IMR-90 (cell line): ENCODE measurements at regions not wholly inside any gene's neighbourhood (a gene's known extent, or its start where the extent isn't known, plus 50 kb on each side); places are given as distances from the start of the nearest gene placed in this dataset.

Source experiments
- ATAC-seq: fragments of 200-7000 bp; cut with Tn5 transposase; 2 replicates; pipeline ENCODE4 v1.9.1; 2020; ENCODE audit warnings: low read depth, mild to moderate bottlenecking, moderate library complexity
- BruUV-seq: library from RNA; stranded (reverse); fragments of 400-500 nt; replicated peaks from 2 replicates; lab custom pipeline; 2021; lab: Mats Ljungman, UMichigan
- CTCF ChIA-PET: fragments of 300-600 bp; formaldehyde crosslinking; extraction: SDS; loops from one replicate; lab custom pipeline; 2021; ENCODE audit warnings: antibody characterized with exemption; lab: Yijun Ruan, JAX
- POLR2A ChIA-PET: fragments of 300-600 bp; sonication (Branson Sonifier 250); formaldehyde crosslinking; loops from one replicate; lab custom pipeline; 2022; ENCODE audit warnings: antibody characterized with exemption; ENCODE audit not compliant: unreplicated experiment; lab: Charles Lee
- DNase-seq: peaks from one replicate; pipeline ENCODE4 v3.0.0; 2013
- H2AFZ ChIP-seq: replicated peaks from 2 replicates; pipeline ENCODE3; 2013; ENCODE audit warnings: low read length, mild to moderate bottlenecking; ENCODE audit not compliant: poor library complexity
- H2AK5ac ChIP-seq: 2 replicates; pipeline ENCODE4 v1.6.1; 2013; ENCODE audit warnings: low read depth, low read length, inconsistent platforms
- H2AK9ac ChIP-seq: replicated peaks from 2 replicates; pipeline ENCODE3; 2013; ENCODE audit warnings: mild to moderate bottlenecking, low read depth, low read length, moderate library complexity; ENCODE audit not compliant: poor library complexity
- H2BK120ac ChIP-seq: 2 replicates; pipeline ENCODE4 v1.6.1; 2013; ENCODE audit warnings: low read depth, low read length, inconsistent platforms
- H2BK15ac ChIP-seq: 3 replicates; pipeline ENCODE4 v1.6.1; 2013; ENCODE audit warnings: low read depth, low read length, inconsistent platforms
- H2BK20ac ChIP-seq: 2 replicates; pipeline ENCODE4 v1.6.1; 2013; ENCODE audit warnings: low read depth, mild to moderate bottlenecking, inconsistent platforms, low read length, moderate library complexity
- H2BK5ac ChIP-seq: 2 replicates; pipeline ENCODE4 v1.6.1; 2013; ENCODE audit warnings: mild to moderate bottlenecking, low read depth, low read length, inconsistent platforms; ENCODE audit not compliant: poor library complexity, severe bottlenecking
- H3K14ac ChIP-seq: replicated peaks from 2 replicates; pipeline ENCODE4 v1.6.1; 2013; ENCODE audit warnings: low read depth, low read length, inconsistent platforms
- H3K18ac ChIP-seq: 2 replicates; pipeline ENCODE4 v1.6.1; 2013; ENCODE audit warnings: low read depth, low read length, control low read depth
- H3K23ac ChIP-seq: 2 replicates; pipeline ENCODE4 v1.6.1; 2013; ENCODE audit warnings: low read depth, low read length, inconsistent platforms
- H3K27ac ChIP-seq: 2 replicates; pipeline ENCODE4 v1.5.1; 2013; ENCODE audit warnings: mild to moderate bottlenecking, control low read depth, low read length; ENCODE audit not compliant: insufficient read depth
- H3K27me3 ChIP-seq: 2 replicates; pipeline ENCODE4 v1.6.1; 2013; ENCODE audit warnings: low read length; ENCODE audit not compliant: control insufficient read depth, insufficient read depth
- H3K36me3 ChIP-seq: 2 replicates; pipeline ENCODE4 v1.6.1; 2013; ENCODE audit warnings: low read length, mixed read lengths; ENCODE audit not compliant: control insufficient read depth, insufficient read depth
- H3K4ac ChIP-seq: 2 replicates; pipeline ENCODE4 v1.6.1; 2013; ENCODE audit warnings: low read depth, low read length, inconsistent platforms
- H3K4me1 ChIP-seq: 2 replicates; pipeline ENCODE4 v1.6.1; 2013; ENCODE audit warnings: low read length, mixed read lengths; ENCODE audit not compliant: control insufficient read depth, insufficient read depth
- H3K4me2 ChIP-seq: 2 replicates; pipeline ENCODE4 v1.6.1; 2013; ENCODE audit warnings: low read depth, mild to moderate bottlenecking, control low read depth, low read length, moderate library complexity
- H3K4me3 ChIP-seq: 2 replicates; pipeline ENCODE4 v1.5.1; 2013; ENCODE audit warnings: low read depth, mild to moderate bottlenecking, control low read depth, low read length, moderate library complexity; ENCODE audit not compliant: insufficient read depth
- H3K56ac ChIP-seq: 2 replicates; pipeline ENCODE4 v1.6.1; 2013; ENCODE audit warnings: low read length, inconsistent platforms; ENCODE audit not compliant: insufficient read depth; ENCODE audit errors: extremely low read depth
- H3K79me1 ChIP-seq, 2 experiments: 2 replicates each; pipeline ENCODE4 v1.6.1; 2013; ENCODE audit warnings: low read length in 2 of 2, inconsistent platforms in 1 of 2, low read depth in 1 of 2
- H3K9ac ChIP-seq: 2 replicates; pipeline ENCODE4 v1.6.1; 2013; ENCODE audit warnings: low read depth, low read length, control low read depth
- H3K9me1 ChIP-seq: 2 replicates; pipeline ENCODE4 v1.6.1; 2013; ENCODE audit warnings: low read length, inconsistent platforms; ENCODE audit not compliant: insufficient read depth
- H3K9me3 ChIP-seq: 2 replicates; pipeline ENCODE4 v1.6.1; 2013; ENCODE audit warnings: low read length; ENCODE audit not compliant: control insufficient read depth, insufficient read depth
- H4K20me1 ChIP-seq: 2 replicates; pipeline ENCODE4 v1.6.1; 2013; ENCODE audit warnings: low read length, inconsistent platforms; ENCODE audit not compliant: insufficient read depth
- H4K5ac ChIP-seq: 2 replicates; pipeline ENCODE4 v1.6.1; 2013; ENCODE audit warnings: mild to moderate bottlenecking, low read depth, low read length, control low read depth
- H4K8ac ChIP-seq, 2 experiments: 2 replicates each; pipeline ENCODE4 v1.6.1; 2013; ENCODE audit warnings: low read depth in 2 of 2, low read length in 2 of 2, control low read depth in 1 of 2, inconsistent platforms in 1 of 2
- H4K91ac ChIP-seq: 2 replicates; pipeline ENCODE4 v1.6.1; 2013; ENCODE audit warnings: low read depth, low read length, inconsistent platforms; ENCODE audit not compliant: insufficient read depth
- BHLHE40 ChIP-seq: fragments of 150-350 bp; IDR thresholded peaks from 2 replicates; pipeline ENCODE4 v1.6.1; 2016; ENCODE audit warnings: mild to moderate bottlenecking, low read depth, low read length
- CEBPB ChIP-seq: IDR thresholded peaks from 2 replicates; pipeline ENCODE4 v1.6.1; 2012; ENCODE audit warnings: low read depth, low read length, improper control_type of control experiment
- CHD1 ChIP-seq: IDR thresholded peaks from 2 replicates; pipeline ENCODE4 v1.6.1; 2012; ENCODE audit warnings: low read depth, low read length, improper control_type of control experiment
- CTCF ChIP-seq: conservative IDR thresholded peaks from 2 replicates; pipeline ENCODE4 v1.5.1; 2012; ENCODE audit warnings: mild to moderate bottlenecking, low read depth, low read length, improper control_type of control experiment
- FOS ChIP-seq: fragments of 150-350 bp; IDR thresholded peaks from 2 replicates; pipeline ENCODE4 v1.6.1; 2016; ENCODE audit warnings: low read depth, low read length
- MAFK ChIP-seq: IDR thresholded peaks from 2 replicates; pipeline ENCODE4 v1.6.1; 2012; ENCODE audit warnings: low read depth, low read length, improper control_type of control experiment
- MAZ ChIP-seq: IDR thresholded peaks from 2 replicates; pipeline ENCODE4 v1.6.1; 2012; ENCODE audit warnings: low read depth, mild to moderate bottlenecking, low read length, improper control_type of control experiment, moderate library complexity, borderline replicate concordance
- MXI1 ChIP-seq: IDR thresholded peaks from 2 replicates; pipeline ENCODE4 v1.6.1; 2012; ENCODE audit warnings: low read depth, mild to moderate bottlenecking, low read length, moderate library complexity, borderline replicate concordance
- NFE2L2 ChIP-seq: fragments of 150-350 bp; IDR thresholded peaks from 2 replicates; pipeline ENCODE4 v1.6.1; 2016; ENCODE audit warnings: low read depth, mild to moderate bottlenecking, low read length
- POLR2A ChIP-seq: IDR thresholded peaks from 2 replicates; pipeline ENCODE4 v1.6.1; 2012; ENCODE audit warnings: mild to moderate bottlenecking, low read depth, low read length
- RAD21 ChIP-seq: IDR thresholded peaks from 2 replicates; pipeline ENCODE4 v1.6.1; 2012; ENCODE audit warnings: low read length, improper control_type of control experiment
- RCOR1 ChIP-seq: IDR thresholded peaks from 2 replicates; pipeline ENCODE4 v1.6.1; 2012; ENCODE audit warnings: mild to moderate bottlenecking, low read length, improper control_type of control experiment; ENCODE audit not compliant: insufficient replicate concordance
- RFX5 ChIP-seq: IDR thresholded peaks from 2 replicates; pipeline ENCODE4 v1.8.0; 2012; ENCODE audit warnings: low read depth, mild to moderate bottlenecking, low read length, moderate library complexity
- SMC3 ChIP-seq: fragments of 150-350 bp; IDR thresholded peaks from 2 replicates; pipeline ENCODE4 v1.6.1; 2016; ENCODE audit warnings: low read depth, mild to moderate bottlenecking, antibody characterized with exemption, low read length, moderate library complexity
- WGBS, 2 experiments: methylation state at CpG; one replicate each; pipeline versions ENCODE4 v1.1.5 to v1.1.7; 2013; ENCODE audit warnings: missing lambda C conversion rate in 2 of 2; ENCODE audit not compliant: insufficient read length in 1 of 2; ENCODE audit errors: extremely low coverage in 2 of 2; 5-methylcytosine and 5-hydroxymethylcytosine counted together
- dilution Hi-C: fragments of 300-500 bp; cut with HindIII; formaldehyde crosslinking; loops from one replicate; pipeline ENCODE4 v1.14.3; 2018; ENCODE audit warnings: low sequenced_read_pairs; ENCODE audit not compliant: unreplicated experiment
- in situ Hi-C: fragments of 300-500 bp; cut with MboI; formaldehyde crosslinking; loops from 3 replicates; pipeline ENCODE4 v1.14.3; 2019; ENCODE audit warnings: low sequenced_read_pairs, inconsistent platforms, mixed read lengths
- intact Hi-C: fragments of 100-400 bp; cut with micrococcal nuclease; formaldehyde crosslinking; loops from 2 replicates; pipeline ENCODE4 v1.10.0; 2022
- TF ChIP-seq, protein P1 (sequence below): fragments of 150-350 bp; IDR thresholded peaks from 2 replicates; pipeline ENCODE4 v1.6.1; 2016; ENCODE audit warnings: low read depth, mild to moderate bottlenecking, low read length, moderate library complexity, borderline replicate concordance
- TF ChIP-seq, protein P2 (sequence below): fragments of 150-350 bp; IDR thresholded peaks from 2 replicates; pipeline ENCODE4 v1.6.1; 2017; ENCODE audit warnings: mild to moderate bottlenecking, antibody characterized with exemption, low read length, low read depth

GRCh38 chr5:124888050-124888506, 141.6 kb upstream of the ZNF608 start:
- Histone ChIP-seq H3K9me1 (no peaks in the 10 kb centered on the region), H2BK20ac (no peak overlapping the region), H3K36me3 (no peaks in the 10 kb centered on the region), H3K9ac (no peak overlapping the region), H2BK120ac (no peak overlapping the region), H4K5ac (no peak overlapping the region), H2BK15ac (no peak overlapping the region), H3K79me1 (no peaks in the 10 kb centered on the region), H3K4me3 (no peak overlapping the region), H3K27ac (no peak overlapping the region), H3K9me3 (no peaks in the 10 kb centered on the region), H4K91ac (no peak overlapping the region), H3K23ac (no peak overlapping the region), H3K18ac (no peak overlapping the region), H3K56ac (no peak overlapping the region), H2AFZ (no peak overlapping the region), H2BK5ac (no peak overlapping the region), H4K20me1 (no peaks in the 10 kb centered on the region), H3K4ac (no peak overlapping the region), H2AK9ac (no peak overlapping the region), H3K4me1 (peaks cover under 1% of the 10 kb centered on the region; the same call in 1 of the 2 replicates), H3K14ac (no peak overlapping the region), H2AK5ac (no peak overlapping the region), H3K27me3 (no peaks in the 10 kb centered on the region), H3K4me2 (no peak overlapping the region), H4K8ac (no peak overlapping the region)
- WGBS, 2 experiments, result no CpG with 5 or more reads among the region's 6 CpGs
- dilution Hi-C loops, result no loop called here
- TF ChIP-seq RCOR1 (no peak), SMC3 (no peak), CTCF (no peak), CHD1 (no peak), FOS (no peak), CEBPB (no peak), MAZ (no peak), POLR2A (no peak), RAD21 (no peak), MAFK (no peak), NFE2L2 (no peak), MXI1 (no peak), BHLHE40 (no peak), RFX5 (no peak)
- TF ChIP-seq, protein P1, sequence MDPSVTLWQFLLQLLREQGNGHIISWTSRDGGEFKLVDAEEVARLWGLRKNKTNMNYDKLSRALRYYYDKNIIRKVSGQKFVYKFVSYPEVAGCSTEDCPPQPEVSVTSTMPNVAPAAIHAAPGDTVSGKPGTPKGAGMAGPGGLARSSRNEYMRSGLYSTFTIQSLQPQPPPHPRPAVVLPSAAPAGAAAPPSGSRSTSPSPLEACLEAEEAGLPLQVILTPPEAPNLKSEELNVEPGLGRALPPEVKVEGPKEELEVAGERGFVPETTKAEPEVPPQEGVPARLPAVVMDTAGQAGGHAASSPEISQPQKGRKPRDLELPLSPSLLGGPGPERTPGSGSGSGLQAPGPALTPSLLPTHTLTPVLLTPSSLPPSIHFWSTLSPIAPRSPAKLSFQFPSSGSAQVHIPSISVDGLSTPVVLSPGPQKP, result no peak
- TF ChIP-seq, protein P2, sequence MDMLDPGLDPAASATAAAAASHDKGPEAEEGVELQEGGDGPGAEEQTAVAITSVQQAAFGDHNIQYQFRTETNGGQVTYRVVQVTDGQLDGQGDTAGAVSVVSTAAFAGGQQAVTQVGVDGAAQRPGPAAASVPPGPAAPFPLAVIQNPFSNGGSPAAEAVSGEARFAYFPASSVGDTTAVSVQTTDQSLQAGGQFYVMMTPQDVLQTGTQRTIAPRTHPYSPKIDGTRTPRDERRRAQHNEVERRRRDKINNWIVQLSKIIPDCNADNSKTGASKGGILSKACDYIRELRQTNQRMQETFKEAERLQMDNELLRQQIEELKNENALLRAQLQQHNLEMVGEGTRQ, result no peak
- intact Hi-C loops, result no loop called here
- BruUV-seq, result no TSS peak
- DNase-seq, result no peak
- ATAC-seq, result no peak
- ChIA-PET CTCF (interaction anchor here (0.6 kb wide), 1 partner anchor 345 kb away, joined by 4 read pairs; no protein-coding TSS in a partner anchor), POLR2A (no interaction called here)
- in situ Hi-C loops, result no loop called here
